B cell (primary cell): ENCODE measurements at regions not wholly inside any gene's neighbourhood (a gene's known extent, or its start where the extent isn't known, plus 50 kb on each side); places are given as distances from the start of the nearest gene placed in this dataset.

Experiments used
- ATAC-seq: fragments of 200-7000 bp; cut with Tn5 transposase; one replicate; pipeline ENCODE4 v1.10.0; 2021; ENCODE audit warnings: low read depth, mild to moderate bottlenecking, moderate number of reproducible peaks, moderate library complexity
- CTCF ChIA-PET: fragments of 350-600 bp; sonication (Branson Sonifier 250); formaldehyde crosslinking; loops from one replicate; lab custom pipeline; 2021; ENCODE audit warnings: antibody characterized with exemption, inconsistent platforms; lab: Charles Lee
- POLR2A ChIA-PET: fragments of 350-600 bp; sonication (Branson Sonifier 250); formaldehyde crosslinking; loops from one replicate; lab custom pipeline; 2021; ENCODE audit warnings: antibody characterized with exemption; lab: Charles Lee
- DNase-seq: peaks from one replicate; pipeline ENCODE4 v3.0.0; 2013
- H2AFZ ChIP-seq: 2 replicates; pipeline ENCODE4 v1.6.1; 2012; ENCODE audit warnings: mild to moderate bottlenecking, low read depth, low read length; ENCODE audit not compliant: insufficient read depth, poor library complexity, severe bottlenecking
- H3K27ac ChIP-seq, 2 donors: 1 replicate in 1 of 2; 2 replicates in 1 of 2; pipeline ENCODE4 v1.5.1; 2012 to 2013; ENCODE audit warnings: low read length in 2 of 2, mild to moderate bottlenecking in 2 of 2, moderate library complexity in 1 of 2
- H3K27me3 ChIP-seq, 4 experiments: fragments of 200-600 bp in 1 of 4; sonication (generic) in 1 of 4; replicated peaks in 1 of 4; 1 replicate in 2 of 4; 2 replicates in 2 of 4; pipeline versions ENCODE4 v1.6.1 to v1.7.0; 2013 to 2016; ENCODE audit warnings: low read length in 3 of 4, mild to moderate bottlenecking in 2 of 4, mixed read lengths in 1 of 4, moderate library complexity in 1 of 4; ENCODE audit not compliant: insufficient read depth in 4 of 4, control insufficient read depth in 3 of 4; ENCODE audit errors: control extremely low read depth in 1 of 4
- H3K36me3 ChIP-seq, 2 experiments: replicated peaks in 1 of 2; 1 replicate in 1 of 2; 2 replicates in 1 of 2; pipeline versions ENCODE4 v1.6.1 to v1.7.1; 2013; ENCODE audit warnings: low read length in 1 of 2; ENCODE audit not compliant: insufficient read depth in 2 of 2, control insufficient read depth in 1 of 2; ENCODE audit errors: control extremely low read depth in 1 of 2, extremely low read depth in 1 of 2
- H3K4me1 ChIP-seq, 2 donors: fragments of 200-600 bp in 1 of 2; sonication (generic) in 1 of 2; 1 replicate in 1 of 2; 2 replicates in 1 of 2; pipeline versions ENCODE4 v1.5.1 to v1.6.1; 2013 to 2017; ENCODE audit warnings: low read length in 2 of 2; ENCODE audit not compliant: control insufficient read depth in 2 of 2, insufficient read depth in 2 of 2
- H3K4me2 ChIP-seq: replicated peaks from 2 replicates; pipeline ENCODE3; 2012; ENCODE audit warnings: mild to moderate bottlenecking, low read depth, low read length; ENCODE audit not compliant: poor library complexity, severe bottlenecking
- H3K4me3 ChIP-seq, 5 experiments: fragments of 200-600 bp in 1 of 5; sonication (generic) in 1 of 5; 1 replicate in 3 of 5; 2 replicates in 2 of 5; pipeline versions ENCODE4 v1.5.1 to v1.7.0; 2011 to 2016; ENCODE audit warnings: low read length in 4 of 5, mild to moderate bottlenecking in 4 of 5, low read depth in 2 of 5, control low read depth in 1 of 5, moderate library complexity in 1 of 5; ENCODE audit not compliant: insufficient read depth in 1 of 5; ENCODE audit errors: control extremely low read depth in 1 of 5, extremely low read depth in 1 of 5
- H3K79me2 ChIP-seq: fragments of 200-600 bp; sonication (generic); one replicate; pipeline ENCODE4 v1.6.0; 2016; ENCODE audit warnings: low read length; ENCODE audit not compliant: control insufficient read depth, insufficient read depth
- H3K9ac ChIP-seq: fragments of 200-600 bp; sonication (generic); 2 replicates; pipeline ENCODE4 v1.6.1; 2017; ENCODE audit warnings: mild to moderate bottlenecking, low read length, moderate library complexity
- H3K9me3 ChIP-seq, 3 donors: one replicate each; pipeline versions ENCODE4 v1.6.1 to v1.7.1; 2013; ENCODE audit warnings: low read length in 2 of 3; ENCODE audit not compliant: control insufficient read depth in 2 of 3, insufficient read depth in 1 of 3; ENCODE audit errors: control extremely low read depth in 1 of 3
- H4K20me1 ChIP-seq: 2 replicates; pipeline ENCODE4 v1.6.0; 2012; ENCODE audit warnings: mild to moderate bottlenecking, low read length; ENCODE audit not compliant: insufficient read depth, control insufficient read depth, poor library complexity, severe bottlenecking
- H3K27ac Mint-ChIP-seq: one replicate; pipeline ENCODE4 v1.8.0; 2021; ENCODE audit warnings: mixed read lengths
- H3K27me3 Mint-ChIP-seq: one replicate; pipeline ENCODE4 v1.8.0; 2021; ENCODE audit warnings: mixed read lengths
- H3K4me1 Mint-ChIP-seq: one replicate; pipeline ENCODE4 v1.8.0; 2021; ENCODE audit warnings: mixed read lengths
- H3K4me3 Mint-ChIP-seq: one replicate; pipeline ENCODE4 v1.8.0; 2021; ENCODE audit warnings: mixed read lengths
- H3K9me3 Mint-ChIP-seq: one replicate; pipeline ENCODE4 v1.8.0; 2022; ENCODE audit warnings: mixed read lengths; ENCODE audit not compliant: insufficient read depth
- CTCF ChIP-seq: fragments of 200-600 bp; IDR thresholded peaks from one replicate; pipeline ENCODE4 v1.8.0; 2022; ENCODE audit warnings: antibody characterized with exemption, mild to moderate bottlenecking
- EZH2 ChIP-seq: IDR thresholded peaks from 2 replicates; pipeline ENCODE4 v1.6.1; 2012; ENCODE audit warnings: borderline replicate concordance, low read depth, mild to moderate bottlenecking, moderate library complexity, low read length; ENCODE audit not compliant: insufficient read depth, poor library complexity, severe bottlenecking
- WGBS: methylation state at CpG from one replicate; pipeline ENCODE4 v1.1.5; 2013; ENCODE audit warnings: missing lambda C conversion rate; ENCODE audit not compliant: insufficient coverage; 5-methylcytosine and 5-hydroxymethylcytosine counted together
- intact Hi-C: fragments of 100-400 bp; cut with micrococcal nuclease; formaldehyde crosslinking; loops from one replicate; pipeline ENCODE4 v1.10.0; 2022

GRCh38 chr13:95445131-95445530, 107.4 kb upstream of the CLDN10 start:
- H3K9me3 Mint-ChIP-seq, result no peaks in the 10 kb centered on the region
- H3K36me3 ChIP-seq, result no peaks in the 10 kb centered on the region
- no peak overlapping the region for H3K4me3 ChIP-seq
- CTCF ChIA-PET, result interaction anchor here (0.6 kb wide), 1 partner anchor 85 kb away, joined by 3 read pairs; no protein-coding TSS in a partner anchor
- H3K4me2 ChIP-seq, result no peak overlapping the region
- H3K4me1 Mint-ChIP-seq, result no peaks in the 10 kb centered on the region
- no peaks in the 10 kb centered on the region for H3K4me1 ChIP-seq
- no peak overlapping the region for H3K9ac ChIP-seq
- no peak overlapping the region for H3K27ac ChIP-seq
- no peak overlapping the region for H3K27ac Mint-ChIP-seq
- peaks cover 16% of the 10 kb centered on the region for H3K27me3 Mint-ChIP-seq
- H2AFZ ChIP-seq, result no peak overlapping the region
- H3K27me3 ChIP-seq, result no peaks in the 10 kb centered on the region
- TF ChIP-seq CTCF (no peak), EZH2 (no peak)
- DNase-seq, result no peak
- intact Hi-C loops, result no loop called here
- POLR2A ChIA-PET, result no interaction called here
- no peak overlapping the region for H3K4me3 Mint-ChIP-seq
- H3K79me2 ChIP-seq, result no peaks in the 10 kb centered on the region
- H4K20me1 ChIP-seq, result no peaks in the 10 kb centered on the region
- no peak for ATAC-seq
- WGBS, result 71% methylated on average over 4 of the region's 4 CpGs
- no peaks in the 10 kb centered on the region for H3K9me3 ChIP-seq

GRCh38 chr13:95447814-95448213, 104.7 kb upstream of the CLDN10 start:
- Histone ChIP-seq H3K4me2 (no peak overlapping the region), H3K79me2 (no peaks in the 10 kb centered on the region), H4K20me1 (no peaks in the 10 kb centered on the region), H3K36me3 (no peaks in the 10 kb centered on the region), H3K9me3 (no peaks in the 10 kb centered on the region), H3K4me1 (no peaks in the 10 kb centered on the region), H3K27ac (no peak overlapping the region), H3K4me3 (no peak overlapping the region), H2AFZ (no peak overlapping the region), H3K9ac (no peak overlapping the region), H3K27me3 (peaks cover 0 to 9% (median 0%) of the 10 kb centered on the region in 4 experiments)
- H3K27ac Mint-ChIP-seq, result no peak overlapping the region
- CTCF ChIA-PET, result no interaction called here
- peaks cover 20% of the 10 kb centered on the region for H3K27me3 Mint-ChIP-seq
- POLR2A ChIA-PET, result no interaction called here
- 96% methylated on average over 8 of the region's 8 CpGs for WGBS
- intact Hi-C loops, result no loop called here
- DNase-seq (no peak), ATAC-seq (no peak)
- no peaks in the 10 kb centered on the region for H3K4me1 Mint-ChIP-seq
- no peaks in the 10 kb centered on the region for H3K9me3 Mint-ChIP-seq
- H3K4me3 Mint-ChIP-seq, result no peak overlapping the region
- TF ChIP-seq CTCF (no peak), EZH2 (no peak)
